ENCODE measurements at regions not wholly inside any gene's neighbourhood (a gene's known extent, or its start where the extent isn't known, plus 50 kb on each side); places are given as distances from the start of the nearest gene placed in this dataset.

GRCh38 chr2:2587354-2587753 is 256.3 kb upstream of the MYT1L start:
- POLR2A ChIA-PET: no interaction called here
- BruUV-seq (replicated peaks): no TSS peak
- no peak overlapping the region for H3K9ac ChIP-seq (ENCODE audit: insufficient read depth in 1 of 2, low read depth in 2 of 2, low read length in 2 of 2)

More at GRCh38 chr2:2587354-2587753, 256.3 kb upstream of the MYT1L start:
- no peak for DNase-seq (ENCODE audit: extremely low read depth in 1 of 4, low spot score in 3 of 4)
- TF ChIP-seq SMAD1 (IDR thresholded peaks at IDR 0.05; ENCODE audit: low read depth, low read length, partially characterized antibody): no peak
- no peak for TF ChIP-seq POLR2A (conservative IDR thresholded peaks at IDR 0.05)
- TF ChIP-seq POLR2B (IDR thresholded peaks at IDR 0.05; ENCODE audit: low read depth, partially characterized antibody): no peak
- TF ChIP-seq E2F6 (IDR thresholded peaks at IDR 0.05; ENCODE audit: borderline replicate concordance in 1 of 2, extremely low read depth in 1 of 2, insufficient read depth in 1 of 2, insufficient read length in 1 of 2, low read depth in 1 of 2, low read length in 1 of 2, poor library complexity in 1 of 2, severe bottlenecking in 1 of 2): no peak
- no peak for TF ChIP-seq NCOA6 (IDR thresholded peaks at IDR 0.05)
- TF ChIP-seq SRF (CRISPR knock-in tag; IDR thresholded peaks at IDR 0.05): no peak
- TF ChIP-seq MYNN (IDR thresholded peaks at IDR 0.05): no peak
- no peak for TF ChIP-seq MYNN (CRISPR knock-in tag; IDR thresholded peaks at IDR 0.05)
- TF ChIP-seq ELF4 (CRISPR knock-in tag; IDR thresholded peaks at IDR 0.05): no peak
- TF ChIP-seq ZNF384 (IDR thresholded peaks at IDR 0.05; ENCODE audit: low read depth, low read length): no peak
- TF ChIP-seq LARP7 (IDR thresholded peaks at IDR 0.05): no peak
- no peak for TF ChIP-seq POU5F1 (IDR thresholded peaks at IDR 0.05; ENCODE audit: borderline replicate concordance, low read depth, low read length, partially characterized antibody)
- TF ChIP-seq DDX20 (tag; IDR thresholded peaks at IDR 0.05; ENCODE audit: low read depth): no peak
- TF ChIP-seq ZKSCAN8 (CRISPR knock-in tag; IDR thresholded peaks at IDR 0.05): no peak
- TF ChIP-seq NCOR1 (IDR thresholded peaks at IDR 0.05): no peak
- no peak for TF ChIP-seq POLR2H (tag; IDR thresholded peaks at IDR 0.05; ENCODE audit: low read depth)
- TF ChIP-seq BACH1 (tag; IDR thresholded peaks at IDR 0.05): no peak
- TF ChIP-seq HMG20B (CRISPR knock-in tag; IDR thresholded peaks at IDR 0.05): no peak
- no peak for TF ChIP-seq SREBF1 (IDR thresholded peaks at IDR 0.05; ENCODE audit: borderline replicate concordance, low read depth, low read length)
- Histone ChIP-seq H3K79me2 (ENCODE audit: control insufficient read depth, insufficient read depth, low read length) (no peaks in the 10 kb centered on the region), H3K4me2 (ENCODE audit: insufficient read depth, low read length) (no peak overlapping the region), H3K9me3 (replicated peaks; ENCODE audit: control insufficient read depth, insufficient read depth, low read depth, low read length) (no peaks in the 10 kb centered on the region), H3K27me3 (ENCODE audit: control insufficient read depth in 2 of 2, insufficient read depth in 2 of 2, low read length in 2 of 2) (peaks cover 0 to 12% of the 10 kb centered on the region in 2 experiments; a peak in 2 of 5 replicates), H2AFZ (ENCODE audit: low read depth, low read length) (no peak overlapping the region), H3K36me3 (ENCODE audit: control insufficient read depth, insufficient read depth, low read length) (no peaks in the 10 kb centered on the region), H3K9me1 (ENCODE audit: control insufficient read depth, insufficient read depth, low read length) (no peaks in the 10 kb centered on the region), H3K27ac (ENCODE audit: extremely low read depth, low read depth, low read length) (no peak overlapping the region), H4K20me1 (replicated peaks; ENCODE audit: control insufficient read depth, insufficient read depth, low read length) (no peaks in the 10 kb centered on the region), H3K4me3 (no peak overlapping the region), H3K4me1 (replicated peaks in 1 of 2; ENCODE audit: control insufficient read depth in 2 of 2, insufficient read depth in 2 of 2, low read length in 2 of 2) (no peaks in the 10 kb centered on the region)
- ATAC-seq: no peak
- intact Hi-C loops (cut with micrococcal nuclease) (no loop called here), in situ Hi-C loops (cut with MboI) (no loop called here)
- CTCF ChIA-PET (ENCODE audit: low intra/inter-chr PET ratio): no interaction called here
- FAIRE-seq: no peak
- 0% methylated on average over 4 of the region's 4 CpGs for WGBS (ENCODE audit: insufficient coverage, low coverage, missing lambda C conversion rate)

All from K562 (cell line).